Suprapubic skin (tissue), 4 donors: ENCODE measurements at regions not wholly inside any gene's neighbourhood (a gene's known extent, or its start where the extent isn't known, plus 50 kb on each side); places are given as distances from the start of the nearest gene placed in this dataset.

Experiments
- DNase-seq, 2 donors: peaks; one replicate each; pipeline ENCODE4 v3.0.0-alpha.2; 2019; ENCODE audit warnings: low spot score in 2 of 2
- H3K27ac ChIP-seq: fragments of 200-600 bp; sonication (generic); one replicate; pipeline ENCODE4 v1.5.1; 2019
- H3K27me3 ChIP-seq: fragments of 200-600 bp; sonication (generic); one replicate; pipeline ENCODE4 v1.5.1; 2019
- H3K36me3 ChIP-seq: fragments of 200-600 bp; sonication (generic); one replicate; pipeline ENCODE4 v1.5.1; 2019
- H3K4me1 ChIP-seq: fragments of 200-600 bp; sonication (generic); one replicate; pipeline ENCODE4 v1.5.1; 2019
- H3K4me3 ChIP-seq: fragments of 200-600 bp; sonication (generic); one replicate; pipeline ENCODE4 v1.5.1; 2019; ENCODE audit warnings: mild to moderate bottlenecking
- H3K9me3 ChIP-seq: fragments of 200-600 bp; sonication (generic); one replicate; pipeline ENCODE4 v1.5.1; 2019
- EP300 ChIP-seq: sonication (generic); formaldehyde crosslinking; IDR thresholded peaks from one replicate; pipeline ENCODE4 v1.6.1; 2017; ENCODE audit warnings: antibody characterized with exemption
- POLR2A ChIP-seq, 2 donors: fragments of 450-650 bp; IDR thresholded peaks; one replicate each; pipeline ENCODE4 v1.6.1; 2017; ENCODE audit warnings: antibody characterized with exemption in 2 of 2, mild to moderate bottlenecking in 2 of 2, moderate library complexity in 2 of 2
- POLR2AphosphoS5 ChIP-seq, 3 donors: sonication (generic); formaldehyde crosslinking; IDR thresholded peaks; one replicate each; pipeline ENCODE4 v1.6.1; 2017; ENCODE audit warnings: antibody characterized with exemption in 3 of 3
- WGBS: methylation state at CpG from one replicate; pipeline ENCODE4 v1.1.5; 2018; 5-methylcytosine and 5-hydroxymethylcytosine counted together
- TF ChIP-seq, protein P1 (sequence below), 2 donors: fragments of 200-600 bp in 1 of 2; fragments of 450-650 bp in 1 of 2; sonication (generic) in 1 of 2; IDR thresholded peaks; one replicate each; pipeline ENCODE4 v1.5.1; 2016 to 2019; ENCODE audit warnings: antibody characterized with exemption in 2 of 2, mild to moderate bottlenecking in 1 of 2, moderate library complexity in 1 of 2

- no peak for DNase-seq
- WGBS: 89% methylated on average over 2 of the region's 2 CpGs
- H3K36me3 ChIP-seq: no peaks in the 10 kb centered on the region
- no peaks in the 10 kb centered on the region for H3K9me3 ChIP-seq
- H3K27me3 ChIP-seq: no peaks in the 10 kb centered on the region
- H3K4me3 ChIP-seq: no peak overlapping the region
- no peak for TF ChIP-seq POLR2A (IDR thresholded peaks at IDR 0.05)
- TF ChIP-seq, protein P1, sequence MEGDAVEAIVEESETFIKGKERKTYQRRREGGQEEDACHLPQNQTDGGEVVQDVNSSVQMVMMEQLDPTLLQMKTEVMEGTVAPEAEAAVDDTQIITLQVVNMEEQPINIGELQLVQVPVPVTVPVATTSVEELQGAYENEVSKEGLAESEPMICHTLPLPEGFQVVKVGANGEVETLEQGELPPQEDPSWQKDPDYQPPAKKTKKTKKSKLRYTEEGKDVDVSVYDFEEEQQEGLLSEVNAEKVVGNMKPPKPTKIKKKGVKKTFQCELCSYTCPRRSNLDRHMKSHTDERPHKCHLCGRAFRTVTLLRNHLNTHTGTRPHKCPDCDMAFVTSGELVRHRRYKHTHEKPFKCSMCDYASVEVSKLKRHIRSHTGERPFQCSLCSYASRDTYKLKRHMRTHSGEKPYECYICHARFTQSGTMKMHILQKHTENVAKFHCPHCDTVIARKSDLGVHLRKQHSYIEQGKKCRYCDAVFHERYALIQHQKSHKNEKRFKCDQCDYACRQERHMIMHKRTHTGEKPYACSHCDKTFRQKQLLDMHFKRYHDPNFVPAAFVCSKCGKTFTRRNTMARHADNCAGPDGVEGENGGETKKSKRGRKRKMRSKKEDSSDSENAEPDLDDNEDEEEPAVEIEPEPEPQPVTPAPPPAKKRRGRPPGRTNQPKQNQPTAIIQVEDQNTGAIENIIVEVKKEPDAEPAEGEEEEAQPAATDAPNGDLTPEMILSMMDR (IDR thresholded peaks at IDR 0.05): no peak
- TF ChIP-seq EP300: no peak
- TF ChIP-seq POLR2AphosphoS5 (IDR thresholded peaks at IDR 0.05): no peak
- no peak overlapping the region for H3K27ac ChIP-seq
- H3K4me1 ChIP-seq: no peaks in the 10 kb centered on the region
These were observed 151.4 kb upstream of the NABP1 start for GRCh38 chr2:191526536-191526935.

DNA sequence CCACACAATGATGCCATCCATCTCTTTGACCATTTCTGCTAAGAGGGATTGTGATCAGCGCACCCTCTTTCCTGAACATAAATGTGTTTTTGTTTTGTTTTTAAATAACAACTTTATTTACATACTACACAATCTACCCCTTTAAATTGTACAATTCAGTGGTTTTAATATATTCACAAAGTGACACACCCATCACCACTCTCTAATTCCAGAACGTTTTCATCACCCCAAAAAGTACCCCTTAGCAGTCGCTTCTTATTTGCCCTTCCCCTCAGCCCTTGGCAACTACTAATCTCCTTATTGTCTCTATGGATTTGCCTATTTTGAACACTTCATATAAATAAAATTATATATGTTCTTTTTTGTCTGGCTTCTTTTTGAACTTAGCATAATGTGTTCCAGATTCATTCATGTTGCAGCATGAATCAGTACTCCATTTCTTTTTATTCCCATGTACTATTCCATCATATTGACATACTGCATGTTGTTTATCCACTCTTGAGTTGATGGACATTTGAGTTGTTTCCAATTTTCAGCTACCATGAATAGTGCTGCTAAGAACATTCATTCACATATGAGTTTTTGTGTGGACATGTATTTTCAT lies 150.9 kb upstream of the NABP1 start:
- Histone ChIP-seq H3K36me3 (no peaks in the 10 kb centered on the region), H3K4me3 (no peak overlapping the region), H3K9me3 (no peaks in the 10 kb centered on the region), H3K27me3 (no peaks in the 10 kb centered on the region), H3K27ac (no peak overlapping the region), H3K4me1 (no peaks in the 10 kb centered on the region)
- DNase-seq: no peak
- 53% methylated on average over 3 of the region's 3 CpGs for whole genome bisulfite sequencing
- TF ChIP-seq, protein P1 (IDR thresholded peaks at IDR 0.05): no peak
- TF ChIP-seq EP300 (no peak), POLR2AphosphoS5 (IDR thresholded peaks at IDR 0.05) (no peak), POLR2A (IDR thresholded peaks at IDR 0.05) (no peak)

- Histone ChIP-seq H3K27me3 (no peaks in the 10 kb centered on the region), H3K4me1 (no peaks in the 10 kb centered on the region), H3K36me3 (no peaks in the 10 kb centered on the region), H3K9me3 (no peaks in the 10 kb centered on the region), H3K27ac (no peak overlapping the region), H3K4me3 (no peak overlapping the region)
- TF ChIP-seq POLR2A (IDR thresholded peaks at IDR 0.05) (no peak), EP300 (no peak), POLR2AphosphoS5 (IDR thresholded peaks at IDR 0.05) (no peak)
- TF ChIP-seq, protein P1 (IDR thresholded peaks at IDR 0.05): no peak
- WGBS: 93% methylated on average over 1 of the region's 1 CpG
- no peak for DNase-seq
These were observed 147.3 kb upstream of the NABP1 start for GRCh38 chr2:191530618-191531017.

DNA sequence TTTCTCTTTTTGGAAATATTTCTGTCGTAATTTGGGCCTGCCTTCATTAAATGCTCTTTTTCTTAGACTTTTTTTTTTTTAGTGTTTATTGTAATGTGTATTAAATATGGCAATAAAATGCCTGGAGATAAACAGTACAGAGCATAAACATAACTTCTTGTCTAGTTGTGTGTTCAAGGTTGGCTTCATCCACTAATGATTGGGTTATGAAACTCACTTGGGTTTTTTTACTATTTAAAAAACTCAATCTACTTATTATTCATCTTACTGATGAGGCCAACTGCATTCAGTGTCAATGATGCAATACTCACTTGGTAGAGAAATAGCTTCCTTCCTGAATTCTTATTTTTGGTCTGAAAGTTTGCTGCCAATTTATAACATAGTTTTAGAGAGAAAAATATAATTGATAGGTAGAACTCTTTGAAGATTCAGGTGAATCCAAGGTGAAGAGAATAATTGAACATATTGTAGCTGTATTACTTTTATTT lies 144.2 kb upstream of the NABP1 start:
- 80% methylated on average over 1 of the region's 1 CpG for WGBS
- no peaks in the 10 kb centered on the region for H3K9me3 ChIP-seq

DNA sequence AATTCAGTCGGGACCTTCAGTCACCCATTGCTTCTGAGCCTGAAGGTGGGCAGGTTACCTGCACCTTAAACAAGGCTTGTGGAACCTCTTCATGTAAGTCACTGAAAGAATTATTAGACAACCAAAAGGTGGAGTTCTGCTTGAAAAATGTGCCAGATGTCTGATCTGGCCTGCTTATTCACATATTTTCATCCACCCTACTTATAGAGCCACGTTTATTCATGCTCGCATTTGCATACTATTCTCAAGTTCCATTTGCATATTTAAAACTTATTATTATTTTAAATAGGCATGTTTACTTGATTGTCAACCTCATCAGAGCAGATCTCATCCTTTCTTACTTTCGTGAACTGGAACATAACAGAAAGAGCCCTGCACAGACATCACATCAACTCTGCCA lies 140.0 kb upstream of the NABP1 start:
- Histone ChIP-seq H3K4me1 (no peaks in the 10 kb centered on the region), H3K9me3 (no peaks in the 10 kb centered on the region), H3K36me3 (no peaks in the 10 kb centered on the region), H3K4me3 (no peak overlapping the region), H3K27ac (no peak overlapping the region), H3K27me3 (no peaks in the 10 kb centered on the region)
- WGBS: 85% methylated on average over 4 of the region's 4 CpGs
- TF ChIP-seq POLR2A (IDR thresholded peaks at IDR 0.05): no peak
- TF ChIP-seq, protein P1 (IDR thresholded peaks at IDR 0.05): no peak
- no peak for TF ChIP-seq POLR2AphosphoS5 (IDR thresholded peaks at IDR 0.05)
- no peak for TF ChIP-seq EP300
- no peak for DNase-seq

More for the DNA sequence above, 144.2 kb upstream of the NABP1 start:
- no peaks in the 10 kb centered on the region for H3K36me3 ChIP-seq
- H3K4me3 ChIP-seq: no peak overlapping the region
- H3K27me3 ChIP-seq: no peaks in the 10 kb centered on the region
- no peak overlapping the region for H3K27ac ChIP-seq
- no peak for DNase-seq
- no peaks in the 10 kb centered on the region for H3K4me1 ChIP-seq
- no peak for TF ChIP-seq POLR2A (IDR thresholded peaks at IDR 0.05)
- TF ChIP-seq POLR2AphosphoS5 (IDR thresholded peaks at IDR 0.05): no peak
- TF ChIP-seq, protein P1 (IDR thresholded peaks at IDR 0.05): no peak
- no peak for TF ChIP-seq EP300
